GM21360 (cell line): ENCODE measurements at regions not wholly inside any gene's neighbourhood (a gene's known extent, or its start where the extent isn't known, plus 50 kb on each side); places are given as distances from the start of the nearest gene placed in this dataset.
"Not testable (repeated sequence)": the region's sequence is repeated elsewhere in the genome, so short reads cannot be mapped to it uniquely, and the experiment has no call there.

Experiments used
- ATAC-seq: cut with Tn5 transposase; IDR thresholded peaks from one replicate; pipeline ENCODE4 v1.9.1; 2021; ENCODE audit warnings: mild to moderate bottlenecking, moderate library complexity; ENCODE audit not compliant: unreplicated experiment

DNA sequence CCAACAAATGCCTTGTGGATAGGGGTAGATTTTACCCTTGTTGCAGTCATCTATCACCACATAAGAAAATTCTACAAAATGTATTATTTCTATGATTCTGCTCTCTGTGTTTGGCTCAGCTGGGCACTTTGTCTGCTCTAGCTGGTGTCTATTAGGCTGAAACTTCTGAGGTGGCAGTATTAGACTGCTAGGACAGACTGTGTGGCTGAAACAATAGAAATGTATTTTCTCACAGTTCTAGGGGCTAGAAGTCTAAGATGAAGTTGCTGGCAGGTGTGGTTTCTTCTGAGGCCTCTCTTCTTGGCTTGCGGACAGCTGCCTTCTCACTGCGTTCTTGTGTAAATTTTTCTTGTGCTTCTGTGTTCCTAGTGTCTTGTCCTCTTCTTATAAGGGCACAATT, 1139.6 kb upstream of the LRRTM3 start:
- no peak for ATAC-seq

DNA sequence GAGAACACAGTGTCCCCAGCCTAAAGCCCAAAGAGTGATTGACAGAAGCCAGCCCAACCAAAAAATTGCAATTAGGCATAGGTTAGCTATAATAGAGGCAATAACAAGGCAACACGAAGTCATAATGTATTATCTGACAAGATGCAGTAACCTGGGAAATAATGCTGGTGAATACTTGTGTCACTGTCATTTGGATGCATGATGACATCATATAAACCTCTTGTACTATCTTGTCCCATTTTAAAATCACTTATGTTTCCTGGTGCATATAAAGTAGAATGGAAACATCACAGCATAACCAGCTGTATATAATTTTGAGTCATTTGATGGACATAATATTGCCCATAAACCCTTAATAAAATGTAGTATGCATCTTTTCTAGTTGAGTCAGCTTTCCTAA, 1138.3 kb upstream of the LRRTM3 start:
- ATAC-seq: no peak

DNA sequence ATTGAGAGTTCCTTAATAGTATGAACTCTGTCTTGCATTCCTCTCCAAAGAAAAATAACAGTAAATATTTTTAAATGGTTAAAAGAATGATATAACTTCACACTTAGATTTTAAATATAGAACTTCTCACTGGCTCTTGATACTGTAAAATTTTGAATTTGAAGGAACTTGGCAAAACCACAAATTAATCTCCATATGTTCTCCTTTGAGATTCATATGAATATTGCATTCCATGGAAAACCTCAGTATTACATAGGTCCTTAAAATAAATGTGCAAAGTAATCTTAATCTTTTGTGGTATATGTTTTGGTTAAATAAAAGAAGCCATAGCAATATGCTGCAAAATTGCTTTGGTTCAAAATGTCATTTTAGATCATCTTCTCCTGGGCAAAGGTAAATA, 1137.6 kb upstream of the LRRTM3 start:
- no peak for ATAC-seq

DNA sequence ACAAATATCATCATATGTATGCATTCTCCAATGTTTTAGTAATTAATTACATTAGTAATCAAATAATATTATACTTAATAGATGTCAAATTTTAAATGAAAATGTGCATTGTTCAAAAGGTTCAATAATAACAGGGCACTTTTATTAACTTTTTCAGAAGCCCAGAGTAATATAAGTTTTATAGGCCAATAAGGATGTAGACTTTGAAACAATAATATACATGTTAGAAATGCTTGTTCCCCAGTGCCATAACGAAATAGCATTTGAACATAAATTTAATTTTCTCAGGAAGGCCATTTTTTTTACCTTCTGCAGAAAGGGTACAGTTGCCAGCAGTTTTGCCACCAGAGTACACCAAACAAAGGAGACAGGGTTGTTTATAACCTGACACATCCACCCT, 1133.9 kb upstream of the LRRTM3 start:
- no peak for ATAC-seq

DNA sequence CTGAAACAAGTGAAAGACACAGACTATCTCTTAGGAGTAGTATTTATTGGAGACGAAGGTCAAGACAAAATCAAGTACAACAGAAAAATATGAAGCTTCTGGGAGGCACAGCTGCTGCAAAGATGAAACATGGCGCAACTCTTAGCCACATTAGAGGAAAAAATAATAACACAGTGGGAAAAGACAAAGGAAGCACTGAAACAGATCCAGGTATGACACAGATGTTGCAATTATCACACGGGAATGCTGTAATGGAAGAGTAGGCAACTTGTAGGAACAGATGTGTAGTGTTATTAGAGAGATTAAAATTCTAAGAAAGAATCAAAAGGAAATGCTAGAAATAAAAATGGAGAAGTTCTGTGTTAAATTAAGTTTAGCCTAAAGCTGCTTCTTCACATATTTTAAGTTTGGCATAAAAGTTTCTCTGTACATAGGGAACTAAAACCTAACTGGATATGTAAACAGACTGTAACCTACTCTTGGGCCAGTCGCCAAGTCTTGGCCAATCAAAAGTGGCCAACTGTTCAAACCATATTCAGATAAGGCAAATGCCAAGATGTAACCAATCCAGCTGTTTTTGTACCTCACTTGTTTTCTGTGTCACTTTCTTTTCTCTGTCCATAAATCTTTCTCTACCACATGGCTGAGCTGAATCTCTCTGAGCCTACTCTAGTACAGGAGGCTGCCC, 1132.0 kb upstream of the LRRTM3 start:
- ATAC-seq: no peak

DNA sequence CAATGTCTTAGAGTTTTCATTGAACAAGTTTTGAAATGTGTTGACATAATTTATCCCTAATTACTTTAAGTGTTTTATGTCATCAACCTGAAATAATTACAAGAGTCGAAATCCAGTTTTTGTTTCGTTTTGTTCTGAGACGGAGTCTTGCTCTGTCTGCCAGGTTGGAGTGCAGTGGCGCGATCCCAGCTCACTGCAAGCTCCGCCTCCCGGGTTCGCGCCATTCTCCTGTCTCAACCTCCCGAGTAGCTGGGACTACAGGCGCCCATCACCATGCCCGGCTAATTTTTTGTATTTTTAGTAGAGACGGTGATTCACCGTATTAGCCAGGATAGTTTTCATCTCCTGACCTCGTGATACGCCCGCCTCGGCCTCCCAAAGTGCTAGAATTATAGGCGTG, 1131.0 kb upstream of the LRRTM3 start:
- not testable (repeated sequence) for ATAC-seq

DNA sequence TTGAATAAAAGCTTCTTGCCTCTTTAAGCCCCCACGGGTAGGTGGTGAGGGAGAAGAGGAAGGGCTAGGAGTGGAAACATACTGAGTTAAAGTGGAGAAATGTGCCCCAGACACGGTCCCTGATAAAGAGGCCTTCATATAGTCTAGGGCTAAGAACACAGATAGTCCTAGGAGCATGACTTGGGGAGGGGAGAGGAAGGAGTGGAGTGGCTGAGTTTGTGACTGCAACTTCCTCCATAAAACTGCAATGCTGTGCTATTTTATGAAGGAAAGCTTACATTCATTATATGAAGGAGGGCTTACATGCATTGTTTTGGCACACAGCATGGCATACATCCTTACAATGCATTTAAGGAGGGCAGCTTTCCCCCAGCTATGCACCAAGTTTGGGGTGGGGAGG, 1129.4 kb upstream of the LRRTM3 start:
- no peak for ATAC-seq

DNA sequence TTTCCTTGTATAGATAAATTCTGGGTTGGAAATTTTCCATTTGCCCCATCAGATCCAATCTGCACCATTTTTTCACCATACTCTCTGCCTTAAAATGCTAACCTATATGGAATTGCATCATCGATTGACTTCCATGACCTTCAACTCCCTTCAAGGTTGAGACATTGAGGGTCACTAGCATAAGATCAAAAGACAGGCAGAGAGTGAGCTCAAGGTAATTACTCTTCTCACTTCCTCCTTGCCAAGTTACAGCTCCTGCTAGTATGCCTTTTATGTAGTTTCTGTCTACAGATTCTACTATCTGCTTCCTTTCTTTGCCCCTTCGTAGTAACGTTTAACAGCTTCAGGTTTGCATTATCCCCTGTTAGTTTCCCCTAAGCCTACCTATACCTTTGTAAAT, 1127.7 kb upstream of the LRRTM3 start:
- no peak for ATAC-seq

DNA sequence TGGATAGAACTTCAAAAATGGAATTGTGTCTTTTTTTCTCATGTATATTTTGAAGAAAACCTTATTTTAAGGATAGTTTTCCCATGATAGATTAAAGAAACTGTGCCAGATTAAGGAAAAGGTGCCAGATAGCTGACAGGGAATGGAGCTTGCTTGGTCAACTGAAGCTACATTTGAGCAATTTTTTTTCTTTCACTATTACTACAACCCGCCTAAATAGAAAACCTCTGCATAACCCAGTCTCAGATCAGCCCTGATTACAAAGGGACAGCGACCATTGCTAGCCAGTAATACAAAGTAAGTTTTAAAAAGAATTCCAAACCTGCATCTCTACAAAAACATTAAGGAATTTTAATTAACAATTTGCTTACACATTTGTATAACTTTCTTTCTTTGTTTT, 1123.4 kb upstream of the LRRTM3 start:
- ATAC-seq: no peak

DNA sequence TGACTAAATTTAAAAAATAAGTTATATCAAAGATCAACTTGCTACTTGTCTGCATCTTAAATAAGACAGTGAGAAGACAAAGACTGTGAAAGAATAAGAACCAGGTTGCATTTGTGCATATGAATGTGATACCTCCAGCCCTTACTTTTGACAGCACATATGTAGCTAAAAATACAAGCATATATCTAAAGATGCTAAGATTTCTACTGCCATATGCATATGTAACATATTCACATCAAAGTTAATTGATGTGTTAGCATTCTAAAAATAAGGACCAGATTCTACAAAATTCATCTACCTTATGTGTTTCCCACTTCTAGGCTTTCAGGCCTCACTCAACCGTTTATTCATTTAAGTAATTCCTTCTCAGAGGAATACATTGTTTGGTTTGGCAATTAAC, 1120.3 kb upstream of the LRRTM3 start:
- ATAC-seq: no peak

DNA sequence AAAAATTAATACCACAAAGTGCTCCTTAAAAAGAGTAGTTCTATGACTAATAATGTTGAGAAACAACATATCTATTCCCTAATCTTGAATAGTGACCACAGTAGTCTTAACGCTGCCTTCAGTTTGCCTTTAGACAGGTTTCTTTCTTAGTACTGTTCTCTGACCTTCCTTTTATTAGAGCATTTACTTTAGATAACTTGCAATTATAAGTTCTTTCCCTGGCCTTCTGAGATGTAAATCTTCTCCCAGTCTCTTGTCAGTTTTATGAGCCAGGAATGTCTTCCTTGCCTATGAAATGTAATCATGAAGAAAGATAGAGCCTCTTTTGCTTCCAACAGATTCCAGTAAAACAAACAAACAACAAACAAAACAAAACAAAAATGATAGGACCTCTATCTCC, 1119.8 kb upstream of the LRRTM3 start:
- no peak for ATAC-seq

DNA sequence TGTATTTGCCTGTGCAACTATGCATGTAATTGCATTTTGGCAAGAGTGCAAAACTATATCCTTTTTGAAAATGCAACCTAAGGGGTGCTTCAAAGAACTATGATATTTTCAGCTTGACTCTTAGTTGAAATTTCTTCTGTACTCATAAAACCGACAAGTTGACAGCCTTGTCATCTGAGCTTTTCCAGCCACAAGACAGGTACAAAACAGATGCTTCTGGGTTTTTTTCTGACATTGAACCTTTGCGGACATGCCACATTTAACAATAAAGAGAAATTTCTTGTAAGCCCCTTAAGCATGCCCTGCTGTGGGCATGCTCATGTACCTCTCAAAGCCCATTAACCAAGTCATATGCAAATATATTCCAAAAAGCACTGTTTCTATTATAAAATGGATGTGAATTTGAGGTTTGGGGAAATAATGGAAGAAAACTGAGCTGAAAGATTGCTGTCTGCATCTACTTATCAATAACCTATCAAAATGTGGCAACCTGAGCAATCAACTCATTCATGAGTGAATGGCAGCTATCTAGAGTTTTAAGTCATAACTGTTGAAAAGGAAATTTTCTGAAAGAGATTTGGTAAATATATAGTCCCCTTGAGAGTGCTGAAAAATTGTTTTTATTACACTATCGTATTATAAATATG, 1117.0 kb upstream of the LRRTM3 start:
- no peak for ATAC-seq

DNA sequence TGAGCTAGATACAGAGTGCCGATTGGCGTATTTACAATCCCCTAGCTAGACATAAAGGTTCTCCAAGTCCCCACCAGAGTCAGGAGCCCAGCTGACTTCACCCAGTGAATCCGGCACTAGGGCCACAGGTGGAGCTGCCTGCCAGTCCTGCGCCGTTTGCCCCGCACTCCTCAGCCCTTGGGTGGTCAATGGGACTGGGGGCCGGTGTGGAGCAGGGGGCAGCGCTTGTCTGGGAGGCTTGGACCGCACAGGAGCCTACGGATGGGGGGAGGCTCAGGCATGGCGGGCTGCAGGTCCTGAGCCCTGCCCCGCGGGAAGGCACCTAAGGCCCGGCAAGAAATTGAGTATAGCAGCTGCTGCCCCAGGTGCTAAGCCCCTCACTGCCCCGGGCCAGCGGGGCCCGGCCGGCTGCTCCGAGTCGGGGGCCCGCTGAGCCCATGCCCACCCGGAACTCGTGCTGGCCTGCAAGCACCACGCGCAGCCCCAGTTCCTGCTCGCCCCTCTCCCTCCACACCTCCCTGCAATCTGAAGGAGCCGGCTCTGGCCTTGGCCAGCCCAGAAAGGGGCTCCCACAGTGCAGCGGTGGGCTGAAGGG, 1113.8 kb upstream of the LRRTM3 start:
- no peak for ATAC-seq

DNA sequence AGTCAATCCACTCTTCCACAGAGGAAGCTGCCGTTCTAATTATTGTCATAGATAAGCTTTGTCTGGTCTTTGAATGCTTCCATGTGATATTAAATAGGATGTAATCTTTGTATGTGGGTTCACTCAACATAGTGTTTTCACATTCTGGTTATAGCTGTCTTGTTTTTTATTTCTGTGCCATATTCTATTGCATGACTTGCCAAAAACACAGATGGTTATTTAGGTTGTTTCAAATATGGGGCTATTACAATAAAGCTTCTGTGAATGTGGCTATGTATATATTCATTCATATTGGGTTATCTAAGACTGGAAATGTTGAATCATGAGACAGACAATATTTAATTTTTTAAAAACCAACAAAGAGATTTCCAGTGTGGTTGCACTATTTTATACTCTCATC, 1109.3 kb upstream of the LRRTM3 start:
- ATAC-seq: no peak

DNA sequence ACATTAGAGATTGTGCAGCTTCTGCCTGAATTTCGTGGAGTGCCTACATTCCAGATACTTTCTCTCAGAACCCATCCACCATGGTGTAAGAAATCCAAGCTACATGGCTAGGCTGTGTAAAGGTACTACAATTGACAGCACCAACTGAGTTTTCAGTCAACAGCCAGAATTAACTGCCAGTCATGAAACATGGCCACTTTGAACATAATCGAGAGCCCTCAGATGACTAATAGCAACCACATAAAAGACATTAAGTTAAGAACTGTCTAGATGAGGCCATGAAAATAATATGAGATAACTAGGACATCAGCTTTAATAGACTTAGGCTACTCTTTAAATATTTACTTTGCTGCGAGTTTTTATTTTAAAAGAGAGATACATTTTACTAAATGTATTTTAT, 1106.8 kb upstream of the LRRTM3 start:
- ATAC-seq: no peak

DNA sequence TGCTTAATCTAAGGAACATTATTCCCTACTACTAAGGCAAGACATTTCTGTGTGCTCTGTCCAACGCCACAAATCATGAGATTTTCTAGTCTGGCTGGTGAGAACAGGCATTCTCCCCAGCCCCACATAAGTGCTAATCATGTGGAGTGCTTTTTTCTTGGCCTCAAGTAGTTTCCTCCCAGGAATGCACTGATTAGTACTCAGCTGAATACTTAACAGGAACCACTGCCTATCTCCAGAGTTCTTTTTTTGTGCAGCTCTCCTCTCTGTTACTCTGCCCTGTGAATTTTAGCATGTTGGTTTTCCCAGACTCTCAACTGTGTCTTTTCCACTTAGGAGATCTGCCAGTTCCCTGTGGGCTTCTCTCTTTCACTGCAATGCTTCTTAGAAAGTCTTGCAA, 1098.5 kb upstream of the LRRTM3 start:
- no peak for ATAC-seq

DNA sequence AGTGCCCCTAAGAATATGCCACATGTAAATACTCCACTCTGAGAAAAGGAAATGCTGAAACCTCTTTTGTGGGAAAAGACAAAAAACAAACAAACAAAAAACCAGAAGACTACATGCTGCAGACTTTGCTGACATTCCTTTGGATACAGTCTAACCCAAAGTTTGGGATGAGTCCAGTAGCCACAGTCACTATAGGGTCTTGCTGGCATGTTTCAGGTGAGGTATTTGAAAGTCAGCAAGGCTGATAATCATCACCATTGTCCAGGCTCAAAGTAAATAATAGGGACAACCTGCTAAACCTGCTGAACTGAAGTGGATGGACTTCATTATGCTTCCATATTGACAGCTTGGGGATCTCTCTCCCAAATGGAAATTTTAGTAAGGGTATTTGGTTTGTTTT, 1087.0 kb upstream of the LRRTM3 start:
- ATAC-seq: no peak

DNA sequence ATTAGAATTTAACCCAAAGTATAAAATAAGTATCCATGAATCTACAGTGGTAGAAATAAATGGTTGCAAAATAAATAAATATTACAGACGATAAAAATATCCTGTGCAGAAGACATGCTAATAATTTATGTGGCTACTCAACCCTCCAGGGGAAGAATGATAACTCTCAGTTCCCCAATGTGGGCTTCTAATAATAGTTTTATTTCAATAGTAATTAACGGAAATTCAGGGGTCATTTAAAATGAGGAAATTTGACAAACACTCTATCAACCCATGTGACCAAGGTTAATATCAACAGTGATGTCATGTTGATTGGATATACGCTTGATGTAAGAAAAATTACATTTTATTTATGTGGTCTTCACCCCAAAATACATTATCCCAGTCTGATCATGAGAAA, 1082.6 kb upstream of the LRRTM3 start:
- ATAC-seq: no peak

DNA sequence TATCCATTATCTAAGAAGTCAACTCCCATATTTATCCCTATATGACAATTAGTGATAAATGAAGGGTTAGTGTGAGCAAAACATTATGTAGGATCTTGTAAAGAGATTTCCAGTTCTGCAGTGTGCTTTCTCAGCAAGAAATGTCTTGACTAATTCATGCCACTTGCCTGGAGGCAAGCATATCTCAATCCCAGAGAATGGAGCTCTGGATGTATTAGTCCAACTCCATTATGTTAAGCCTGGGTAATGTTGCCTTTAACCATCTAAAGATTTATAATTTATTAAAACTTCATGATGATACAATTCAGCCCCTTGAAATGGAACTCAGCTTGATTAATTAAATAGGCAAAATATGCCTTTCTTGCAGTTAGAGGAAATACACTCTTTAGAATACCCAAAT, 1079.9 kb upstream of the LRRTM3 start:
- ATAC-seq: no peak

DNA sequence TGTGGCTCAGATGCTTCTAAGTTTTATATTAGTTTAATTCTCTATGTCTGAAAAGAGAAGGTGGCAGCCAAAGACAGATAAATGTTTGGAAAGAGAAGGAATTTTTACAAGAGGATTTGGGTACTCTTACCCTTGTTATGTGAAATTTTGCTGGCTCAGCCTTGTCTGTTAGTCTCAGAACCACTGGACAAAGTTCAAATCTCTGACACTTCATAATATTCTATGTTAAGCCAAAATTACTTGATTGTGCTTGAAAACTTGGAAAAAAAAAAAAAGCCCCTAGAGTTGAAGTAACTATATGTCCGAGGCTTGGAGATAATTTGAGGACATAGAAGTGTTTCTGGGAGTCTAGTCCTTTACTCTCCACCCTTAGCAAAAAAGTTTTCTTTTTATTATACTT, 1079.3 kb upstream of the LRRTM3 start:
- ATAC-seq: no peak

DNA sequence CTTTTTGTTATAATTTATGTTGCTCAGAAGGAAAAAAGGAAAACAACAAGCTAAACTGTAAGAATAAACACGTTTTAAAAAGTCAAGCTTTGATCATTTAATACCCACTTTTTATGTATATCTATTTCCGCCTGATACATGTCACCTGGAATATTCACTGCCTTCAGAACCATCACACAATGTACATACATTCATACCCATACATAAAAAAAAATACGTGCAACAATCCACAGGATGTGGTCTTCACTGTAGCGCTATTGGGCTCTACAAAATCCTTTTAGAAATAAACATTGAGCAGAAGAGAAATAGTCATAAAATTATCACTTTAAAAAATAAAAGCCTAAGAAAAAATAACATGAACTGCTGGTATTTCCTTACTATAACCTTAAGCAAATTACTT, 1078.9 kb upstream of the LRRTM3 start:
- no peak for ATAC-seq

DNA sequence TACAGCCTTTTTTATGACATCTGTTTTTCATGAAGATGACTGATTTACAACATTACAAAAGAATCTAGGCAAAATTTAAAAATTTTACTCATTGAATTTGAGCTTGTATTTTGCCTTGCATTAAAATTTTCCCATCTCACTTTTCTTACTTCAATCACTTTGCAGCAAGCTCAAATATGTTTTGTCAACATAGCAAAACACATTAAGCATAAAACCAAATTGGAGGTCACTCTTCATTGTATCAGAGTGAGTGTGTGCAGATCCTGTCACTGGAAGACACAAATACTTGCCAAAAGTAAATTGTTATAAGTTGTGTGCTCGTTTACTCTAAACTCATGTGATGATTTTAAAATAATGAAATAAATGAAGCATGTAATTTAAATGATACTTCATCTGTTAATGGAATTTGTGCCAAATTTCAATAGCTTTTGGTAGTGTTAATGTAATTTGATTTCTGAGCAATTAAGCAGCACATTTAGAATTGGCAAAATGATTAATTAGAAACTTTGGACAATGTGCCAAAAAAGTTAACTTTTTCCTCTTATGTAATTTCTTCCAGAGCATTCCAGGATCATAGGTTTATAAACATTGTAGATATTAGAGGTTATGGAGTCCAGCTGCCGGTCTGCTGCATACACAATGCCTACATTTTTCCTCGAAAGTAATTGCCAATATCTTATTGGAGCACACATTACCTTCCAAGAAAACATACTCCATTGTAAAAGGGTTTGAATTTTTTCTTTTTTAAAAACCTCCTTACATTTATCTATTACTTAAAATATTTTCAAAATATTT, 1078.2 kb upstream of the LRRTM3 start:
- ATAC-seq: no peak
